ENCODE measurements at regions not wholly inside any gene's neighbourhood (a gene's known extent, or its start where the extent isn't known, plus 50 kb on each side); places are given as distances from the start of the nearest gene placed in this dataset.

DNA sequence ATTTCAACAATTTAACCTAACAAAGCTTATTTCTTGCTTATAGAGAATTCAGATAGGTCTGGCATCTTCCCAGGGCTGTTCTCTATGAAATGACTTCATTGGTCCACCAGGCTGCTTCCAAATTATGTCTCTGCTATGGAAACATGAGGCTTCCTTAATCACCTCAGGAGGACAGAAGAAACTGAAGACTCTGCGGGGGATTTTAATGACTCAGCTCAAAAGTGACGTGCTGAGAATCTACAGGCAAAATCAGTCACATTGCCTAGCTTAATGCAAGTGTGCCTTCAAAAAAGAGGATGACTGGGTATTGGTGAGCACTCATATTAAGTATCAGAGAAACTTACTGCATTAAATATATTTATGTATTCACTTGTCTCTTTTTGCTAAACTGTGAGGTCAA lies 315.5 kb upstream of the RGMB start:
- no peak for DNase-seq (ENCODE audit: low read depth, low spot score)
- no CpG with 5 or more reads among the region's 2 CpGs for WGBS (ENCODE audit: insufficient coverage, insufficient read length)

DNA sequence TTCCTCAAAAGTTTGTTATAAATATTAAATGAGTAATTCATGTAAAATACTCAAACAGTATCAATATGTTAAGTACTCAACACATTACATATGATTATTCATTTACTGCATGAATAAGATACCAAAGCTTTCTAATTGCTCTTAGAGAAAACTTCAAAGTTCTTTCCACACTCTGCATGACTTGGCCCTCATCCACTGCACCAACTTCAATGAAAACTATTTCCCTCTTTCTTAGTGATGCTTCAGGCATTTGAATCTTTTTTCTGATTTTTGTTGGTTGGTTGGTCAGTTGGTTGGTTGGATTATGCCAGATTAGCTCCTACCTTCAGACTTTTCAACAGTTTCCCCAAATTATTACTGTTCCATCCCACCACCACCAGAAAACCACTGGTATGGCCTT lies 314.7 kb upstream of the RGMB start:
- Histone ChIP-seq H3K4me1 (ENCODE audit: control insufficient read depth, insufficient read depth, low read length) (no peaks in the 10 kb centered on the region), H3K27me3 (ENCODE audit: control insufficient read depth, insufficient read depth, low read length) (no peaks in the 10 kb centered on the region), H3K36me3 (ENCODE audit: control insufficient read depth, insufficient read depth, low read length) (no peaks in the 10 kb centered on the region), H3K4me3 (ENCODE audit: low read length) (no peak overlapping the region), H3K27ac (ENCODE audit: low read length) (no peak overlapping the region), H3K9me3 (ENCODE audit: control insufficient read depth, insufficient read depth, low read length) (no peaks in the 10 kb centered on the region)
- no peak for DNase-seq (ENCODE audit: low read depth, low spot score)

More for the DNA sequence above, 315.5 kb upstream of the RGMB start:
- Histone ChIP-seq H3K4me3 (ENCODE audit: low read length) (no peak overlapping the region), H3K36me3 (ENCODE audit: control insufficient read depth, insufficient read depth, low read length) (no peaks in the 10 kb centered on the region), H3K9me3 (ENCODE audit: control insufficient read depth, insufficient read depth, low read length) (no peaks in the 10 kb centered on the region), H3K27ac (ENCODE audit: low read length) (no peak overlapping the region), H3K4me1 (ENCODE audit: control insufficient read depth, insufficient read depth, low read length) (no peaks in the 10 kb centered on the region), H3K27me3 (ENCODE audit: control insufficient read depth, insufficient read depth, low read length) (no peaks in the 10 kb centered on the region)

DNA sequence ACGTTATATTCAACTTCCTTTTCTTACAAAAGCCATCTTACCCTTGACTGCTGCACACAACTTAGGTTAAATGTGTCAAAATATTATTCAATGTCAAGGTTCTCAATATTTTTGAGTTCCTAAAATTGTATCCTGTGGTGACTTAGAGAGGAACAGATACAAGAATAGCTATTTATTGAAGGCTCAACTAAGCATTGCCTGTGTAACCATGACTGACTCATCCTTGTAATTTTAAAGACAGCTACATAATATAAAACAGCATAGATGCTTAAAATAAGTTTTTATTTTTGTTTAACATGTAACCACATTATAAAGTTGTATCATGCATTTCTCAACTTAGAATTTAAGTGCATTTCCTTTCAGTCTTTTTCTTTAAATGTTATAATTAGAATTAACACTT lies 312.9 kb upstream of the RGMB start:
- Histone ChIP-seq H3K27ac (ENCODE audit: low read length) (no peak overlapping the region), H3K9me3 (ENCODE audit: control insufficient read depth, insufficient read depth, low read length) (no peaks in the 10 kb centered on the region), H3K36me3 (ENCODE audit: control insufficient read depth, insufficient read depth, low read length) (no peaks in the 10 kb centered on the region), H3K27me3 (ENCODE audit: control insufficient read depth, insufficient read depth, low read length) (no peaks in the 10 kb centered on the region), H3K4me3 (ENCODE audit: low read length) (no peak overlapping the region), H3K4me1 (ENCODE audit: control insufficient read depth, insufficient read depth, low read length) (no peaks in the 10 kb centered on the region)
- WGBS (ENCODE audit: insufficient coverage, insufficient read length), result no CpG with 5 or more reads among the region's 1 CpG
- no peak for DNase-seq (ENCODE audit: low read depth, low spot score)

- no peak overlapping the region for H3K27ac ChIP-seq (ENCODE audit: low read length)
- no peaks in the 10 kb centered on the region for H3K9me3 ChIP-seq (ENCODE audit: control insufficient read depth, insufficient read depth, low read length)
- no peaks in the 10 kb centered on the region for H3K27me3 ChIP-seq (ENCODE audit: control insufficient read depth, insufficient read depth, low read length)
- H3K4me1 ChIP-seq (ENCODE audit: control insufficient read depth, insufficient read depth, low read length), result no peaks in the 10 kb centered on the region; the same call in 1 of the 2 replicates
- DNase-seq (ENCODE audit: low read depth, low spot score), result no peak
- no peak overlapping the region for H3K4me3 ChIP-seq (ENCODE audit: low read length)
- no peaks in the 10 kb centered on the region for H3K36me3 ChIP-seq (ENCODE audit: control insufficient read depth, insufficient read depth, low read length)
- WGBS (ENCODE audit: insufficient coverage, insufficient read length), result no CpG with 5 or more reads among the region's 3 CpGs
Observed at GRCh38 chr5:98461485-98461884, 312.0 kb upstream of the RGMB start.

DNA sequence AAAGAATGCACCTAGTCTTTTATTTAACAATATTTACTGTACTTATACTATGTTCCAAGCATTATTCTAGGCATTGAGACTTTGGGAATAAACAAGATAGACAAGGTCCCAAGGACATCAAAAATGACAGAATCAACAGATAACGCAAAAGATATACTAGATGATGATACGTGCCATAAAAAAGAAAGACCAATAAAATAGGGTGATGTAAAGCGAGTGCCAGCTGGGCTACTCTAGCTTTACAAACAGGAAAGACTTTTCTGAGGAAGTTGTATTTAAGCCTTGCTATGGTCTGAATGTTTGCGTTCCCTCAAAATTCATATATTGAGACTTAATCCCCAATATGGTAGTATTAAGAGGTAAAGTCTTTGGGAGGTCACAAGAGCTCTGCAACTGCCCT lies 310.2 kb upstream of the RGMB start:
- no peak for DNase-seq (ENCODE audit: low read depth, low spot score)
- no peak overlapping the region for H3K4me3 ChIP-seq (ENCODE audit: low read length)
- H3K4me1 ChIP-seq (ENCODE audit: control insufficient read depth, insufficient read depth, low read length), result no peaks in the 10 kb centered on the region; the same call in 1 of the 2 replicates
- H3K27ac ChIP-seq (ENCODE audit: low read length), result no peak overlapping the region
- H3K27me3 ChIP-seq (ENCODE audit: control insufficient read depth, insufficient read depth, low read length), result no peaks in the 10 kb centered on the region
- no CpG with 5 or more reads among the region's 4 CpGs for WGBS (ENCODE audit: insufficient coverage, insufficient read length)
- no peaks in the 10 kb centered on the region for H3K36me3 ChIP-seq (ENCODE audit: control insufficient read depth, insufficient read depth, low read length)
- H3K9me3 ChIP-seq (ENCODE audit: control insufficient read depth, insufficient read depth, low read length), result no peaks in the 10 kb centered on the region

DNA sequence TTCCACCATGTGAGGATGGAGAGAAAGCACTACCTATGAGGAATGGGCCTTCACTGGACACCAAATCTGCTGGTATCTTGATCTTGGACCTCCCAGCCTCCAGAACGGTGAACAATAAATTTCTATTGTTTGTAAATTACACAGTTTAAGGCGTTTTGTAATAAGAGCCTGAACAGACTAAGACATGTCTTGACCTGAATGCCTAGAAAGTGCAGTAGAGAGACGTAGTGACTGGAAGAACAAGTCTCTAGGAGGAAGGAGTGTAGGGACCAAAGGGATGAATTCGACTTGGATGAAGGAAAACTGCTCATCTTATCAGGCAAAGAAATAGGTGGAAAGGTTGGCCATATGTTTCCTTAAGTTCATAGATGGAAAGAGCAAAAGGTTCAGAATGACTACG lies 309.8 kb upstream of the RGMB start:
- no CpG with 5 or more reads among the region's 5 CpGs for WGBS (ENCODE audit: insufficient coverage, insufficient read length)
- Histone ChIP-seq H3K9me3 (ENCODE audit: control insufficient read depth, insufficient read depth, low read length) (no peaks in the 10 kb centered on the region), H3K4me3 (ENCODE audit: low read length) (no peak overlapping the region), H3K27me3 (ENCODE audit: control insufficient read depth, insufficient read depth, low read length) (no peaks in the 10 kb centered on the region), H3K36me3 (ENCODE audit: control insufficient read depth, insufficient read depth, low read length) (no peaks in the 10 kb centered on the region), H3K27ac (ENCODE audit: low read length) (no peak overlapping the region), H3K4me1 (ENCODE audit: control insufficient read depth, insufficient read depth, low read length) (no peaks in the 10 kb centered on the region; the same call in 1 of the 2 replicates)
- DNase-seq (ENCODE audit: low read depth, low spot score), result no peak

GRCh38 chr5:98464737-98465330 lies 308.6 kb upstream of the RGMB start:
- Histone ChIP-seq H3K27me3 (ENCODE audit: control insufficient read depth, insufficient read depth, low read length) (no peaks in the 10 kb centered on the region), H3K36me3 (ENCODE audit: control insufficient read depth, insufficient read depth, low read length) (no peaks in the 10 kb centered on the region), H3K4me1 (ENCODE audit: control insufficient read depth, insufficient read depth, low read length) (no peaks in the 10 kb centered on the region; the same call in 1 of the 2 replicates), H3K27ac (ENCODE audit: low read length) (no peak overlapping the region), H3K9me3 (ENCODE audit: control insufficient read depth, insufficient read depth, low read length) (no peaks in the 10 kb centered on the region), H3K4me3 (ENCODE audit: low read length) (no peak overlapping the region)
- no CpG with 5 or more reads among the region's 3 CpGs for WGBS (ENCODE audit: insufficient coverage, insufficient read length)
- DNase-seq (ENCODE audit: low read depth, low spot score), result no peak

GRCh38 chr5:98468188-98468869 lies 305.1 kb upstream of the RGMB start:
- no peaks in the 10 kb centered on the region for H3K27me3 ChIP-seq (ENCODE audit: control insufficient read depth, insufficient read depth, low read length)
- H3K27ac ChIP-seq (ENCODE audit: low read length), result no peak overlapping the region
- no peaks in the 10 kb centered on the region for H3K9me3 ChIP-seq (ENCODE audit: control insufficient read depth, insufficient read depth, low read length)
- H3K4me3 ChIP-seq (ENCODE audit: low read length), result no peak overlapping the region
- no peak for DNase-seq (ENCODE audit: low read depth, low spot score)
- no peaks in the 10 kb centered on the region; the same call in 1 of the 2 replicates for H3K4me1 ChIP-seq (ENCODE audit: control insufficient read depth, insufficient read depth, low read length)
- H3K36me3 ChIP-seq (ENCODE audit: control insufficient read depth, insufficient read depth, low read length), result no peaks in the 10 kb centered on the region
- WGBS (ENCODE audit: insufficient coverage, insufficient read length), result no CpG with 5 or more reads among the region's 4 CpGs

GRCh38 chr5:98470747-98471146 lies 302.7 kb upstream of the RGMB start:
- Histone ChIP-seq H3K27me3 (ENCODE audit: control insufficient read depth, insufficient read depth, low read length) (no peaks in the 10 kb centered on the region), H3K4me3 (ENCODE audit: low read length) (no peak overlapping the region), H3K36me3 (ENCODE audit: control insufficient read depth, insufficient read depth, low read length) (no peaks in the 10 kb centered on the region), H3K4me1 (ENCODE audit: control insufficient read depth, insufficient read depth, low read length) (no peaks in the 10 kb centered on the region; the same call in 1 of the 2 replicates), H3K27ac (ENCODE audit: low read length) (no peak overlapping the region), H3K9me3 (ENCODE audit: control insufficient read depth, insufficient read depth, low read length) (no peaks in the 10 kb centered on the region)
- no peak for DNase-seq (ENCODE audit: low read depth, low spot score)
- WGBS (ENCODE audit: insufficient coverage, insufficient read length), result no CpG with 5 or more reads among the region's 2 CpGs

- 100% methylated on average over 2 of the region's 2 CpGs for WGBS (ENCODE audit: insufficient coverage, insufficient read length)
- Histone ChIP-seq H3K4me3 (ENCODE audit: low read length) (no peak overlapping the region), H3K27ac (ENCODE audit: low read length) (no peak overlapping the region), H3K27me3 (ENCODE audit: control insufficient read depth, insufficient read depth, low read length) (no peaks in the 10 kb centered on the region), H3K4me1 (ENCODE audit: control insufficient read depth, insufficient read depth, low read length) (no peaks in the 10 kb centered on the region), H3K36me3 (ENCODE audit: control insufficient read depth, insufficient read depth, low read length) (no peaks in the 10 kb centered on the region), H3K9me3 (ENCODE audit: control insufficient read depth, insufficient read depth, low read length) (no peaks in the 10 kb centered on the region)
- no peak for DNase-seq (ENCODE audit: low read depth, low spot score)
Observed at GRCh38 chr5:98471458-98471857, 302.0 kb upstream of the RGMB start.

DNA sequence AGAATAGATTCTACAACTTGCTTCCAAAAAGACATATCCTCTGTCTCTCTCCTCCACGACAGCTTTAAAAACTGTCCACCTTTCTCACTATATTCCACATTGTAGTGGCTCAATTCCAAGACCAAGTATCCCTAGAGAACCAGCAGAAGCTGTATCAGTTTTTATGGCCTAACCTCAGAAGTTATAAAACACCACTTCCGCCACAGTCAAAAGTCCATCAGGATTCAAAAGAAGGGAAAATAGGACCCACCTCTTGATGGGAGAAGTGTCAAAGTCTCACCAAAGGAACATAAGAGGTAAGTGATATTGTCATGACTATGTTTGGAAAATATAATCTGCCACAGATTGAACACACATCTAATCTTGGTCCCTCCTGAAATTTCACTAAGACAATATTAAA lies 299.2 kb upstream of the RGMB start:
- no peak overlapping the region for H3K4me3 ChIP-seq (ENCODE audit: low read length)
- H3K27ac ChIP-seq (ENCODE audit: low read length), result no peak overlapping the region
- H3K36me3 ChIP-seq (ENCODE audit: control insufficient read depth, insufficient read depth, low read length), result no peaks in the 10 kb centered on the region
- H3K9me3 ChIP-seq (ENCODE audit: control insufficient read depth, insufficient read depth, low read length), result no peaks in the 10 kb centered on the region
- H3K27me3 ChIP-seq (ENCODE audit: control insufficient read depth, insufficient read depth, low read length), result no peaks in the 10 kb centered on the region
- H3K4me1 ChIP-seq (ENCODE audit: control insufficient read depth, insufficient read depth, low read length), result no peaks in the 10 kb centered on the region
- WGBS (ENCODE audit: insufficient coverage, insufficient read length), result no CpG with 5 or more reads among the region's 2 CpGs
- no peak for DNase-seq (ENCODE audit: low read depth, low spot score)
